ENCODE measurements at regions not wholly inside any gene's neighbourhood (a gene's known extent, or its start where the extent isn't known, plus 50 kb on each side); places are given as distances from the start of the nearest gene placed in this dataset.
"Not testable (repeated sequence)": the region's sequence is repeated elsewhere in the genome, so short reads cannot be mapped to it uniquely, and the experiment has no call there.

DNA sequence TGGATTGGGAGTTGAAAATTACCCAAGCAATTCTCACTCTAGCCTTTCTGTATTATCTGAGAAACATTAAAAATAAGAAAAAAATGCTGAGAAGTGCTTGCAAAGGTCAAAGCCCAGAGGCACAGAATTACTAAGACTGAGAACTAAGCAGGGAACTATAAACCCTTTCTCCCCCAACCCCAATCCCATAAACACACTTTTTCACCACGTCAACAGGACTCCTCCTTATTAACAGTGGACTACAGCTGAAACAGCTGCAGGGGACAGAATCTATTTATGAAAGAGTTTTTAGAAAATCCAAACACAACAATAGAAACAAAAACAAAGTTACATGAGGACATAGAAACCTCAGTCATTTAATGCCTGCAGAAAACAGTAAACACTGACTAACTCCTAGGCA is 984.1 kb downstream of the TRAM1L1 start:
- DNase-seq = no peak

DNA sequence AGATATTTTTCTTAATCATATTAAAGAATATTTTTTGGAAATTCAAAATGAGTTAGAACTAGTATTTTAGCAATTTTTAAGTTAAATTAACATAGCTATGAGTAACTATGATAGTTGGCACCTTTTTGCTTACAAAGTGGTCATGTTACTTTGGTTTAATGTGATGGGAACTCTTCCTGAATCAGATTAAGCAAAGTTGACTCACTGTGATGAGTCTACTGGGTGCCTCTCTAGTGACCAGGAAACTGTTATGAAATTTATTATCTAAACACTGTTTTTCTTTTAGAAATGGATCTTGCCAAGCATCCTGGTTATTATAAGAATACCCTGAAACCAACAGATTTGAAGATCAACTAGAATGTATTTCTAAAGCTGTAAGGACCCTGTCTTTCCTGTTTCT is 985.8 kb downstream of the TRAM1L1 start:
- DNase-seq = no peak

DNA sequence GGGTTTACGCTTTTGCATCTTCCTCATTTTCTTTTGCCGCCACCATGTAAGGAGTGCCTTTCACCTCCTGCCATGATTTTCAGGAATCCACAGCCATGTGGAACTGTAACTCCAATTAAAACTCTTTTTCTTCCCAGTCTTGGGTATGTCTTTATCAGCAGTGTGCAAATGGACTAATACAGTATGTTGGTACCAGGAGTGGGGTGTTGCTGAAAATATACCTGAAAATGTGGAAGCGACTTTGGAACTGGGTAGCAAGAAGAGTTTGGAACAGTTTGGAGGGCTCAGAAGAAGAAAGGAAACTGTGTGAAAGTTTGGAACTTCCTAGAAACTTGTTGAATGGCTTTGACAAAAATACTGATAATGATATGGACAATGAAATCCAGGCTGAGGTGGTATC is 983.9 kb upstream of the NDST4 start:
- not testable (repeated sequence) for DNase-seq

DNA sequence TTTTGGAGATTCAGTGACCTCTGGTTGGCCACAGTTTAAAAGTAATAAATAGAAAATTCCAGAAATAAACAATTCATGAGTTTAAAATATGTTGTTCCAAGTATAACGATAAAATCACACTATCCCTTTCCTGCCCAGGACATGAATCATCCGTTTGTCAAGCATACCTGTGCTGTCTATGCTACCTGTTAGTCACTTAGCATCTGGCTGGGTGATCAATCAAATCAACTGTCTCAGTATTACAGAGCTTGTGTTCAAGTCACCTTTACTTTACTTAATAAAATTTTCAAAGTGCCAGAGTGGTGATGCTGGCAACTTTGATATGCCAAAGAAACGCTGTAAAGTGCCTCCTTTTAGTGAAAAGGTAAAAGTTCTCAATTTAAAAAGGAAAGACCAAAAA is 979.5 kb upstream of the NDST4 start:
- no peak for DNase-seq

DNA sequence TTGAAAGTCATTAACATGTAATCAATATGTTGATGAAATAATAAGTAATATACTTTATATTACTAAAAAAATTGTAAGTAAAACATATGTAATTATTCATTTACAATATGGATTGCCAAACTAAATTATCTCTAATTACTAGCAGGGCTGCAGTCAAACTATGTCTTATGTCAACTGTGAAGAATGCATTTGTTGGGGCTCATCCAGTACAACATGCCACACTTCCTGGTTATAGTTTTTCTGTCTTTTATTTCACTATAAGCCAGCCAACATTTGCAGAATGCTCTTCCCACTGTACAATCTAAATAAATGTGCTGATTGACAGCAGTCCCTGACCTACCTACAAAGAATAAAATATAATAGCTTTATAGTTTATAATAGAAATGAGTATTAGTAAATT is 975.4 kb upstream of the NDST4 start:
- DNase-seq = no peak

DNA sequence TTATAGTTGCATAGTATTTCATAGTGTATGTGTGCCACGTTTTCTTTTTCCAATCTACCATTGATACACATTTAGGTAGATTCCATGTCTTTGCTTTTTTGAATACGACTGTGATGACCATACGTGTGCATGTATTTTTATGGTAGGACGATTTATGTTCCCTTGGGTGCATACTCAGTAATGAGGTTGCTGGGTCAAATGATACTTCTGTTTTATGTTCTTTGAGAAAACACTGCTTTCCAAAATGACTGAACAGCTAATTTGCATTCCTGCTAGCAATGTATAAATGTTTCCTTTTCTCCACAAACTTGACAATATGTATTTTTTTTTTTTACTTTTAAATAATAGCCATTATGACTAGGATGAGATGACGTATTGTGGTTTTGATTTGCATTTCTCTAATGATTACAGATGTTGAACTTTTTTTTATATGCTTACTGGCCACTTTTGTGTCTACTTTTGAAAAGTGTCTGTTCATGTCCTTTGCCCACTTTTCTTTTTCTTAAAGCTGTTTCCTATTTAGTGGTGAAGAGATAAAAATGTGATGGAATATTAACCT is 969.5 kb upstream of the NDST4 start:
- no peak for DNase-seq

DNA sequence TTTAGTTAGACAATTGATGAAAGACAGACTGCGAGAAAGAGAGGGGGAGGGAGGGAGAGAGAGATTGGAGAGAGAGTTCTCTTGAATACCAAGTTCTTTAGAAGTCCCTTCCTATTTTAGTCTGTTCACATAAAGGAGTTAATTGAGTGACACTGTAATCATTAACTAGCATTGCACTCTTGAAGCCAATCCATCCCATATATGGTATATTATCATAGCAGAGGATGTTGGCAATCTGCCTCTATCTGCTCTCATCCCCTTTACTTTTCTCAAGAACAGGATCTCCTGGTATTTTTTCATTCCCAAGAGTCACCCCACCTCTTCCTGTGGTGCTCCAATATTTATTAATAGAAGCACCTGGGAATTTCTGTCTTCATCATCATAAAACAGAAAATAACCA is 959.6 kb upstream of the NDST4 start:
- DNase-seq = no peak

DNA sequence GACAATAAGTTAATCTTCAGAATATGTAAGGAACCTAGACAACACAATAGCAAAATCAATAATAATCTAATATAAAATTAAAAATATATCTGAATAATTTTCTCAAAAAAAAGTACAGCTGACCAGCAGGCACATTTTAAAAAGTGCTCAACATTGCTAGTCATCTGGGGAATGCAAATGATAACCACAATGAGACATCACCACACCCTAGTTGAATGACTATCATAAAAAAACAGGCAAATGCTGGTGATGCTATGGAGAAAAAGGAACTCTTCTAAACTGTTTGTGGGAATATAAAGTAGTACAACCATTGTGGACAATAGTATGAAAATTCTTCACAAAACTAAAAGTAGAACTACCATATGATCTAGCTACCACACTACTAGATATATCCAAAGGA is 956.9 kb upstream of the NDST4 start:
- DNase-seq = no peak

DNA sequence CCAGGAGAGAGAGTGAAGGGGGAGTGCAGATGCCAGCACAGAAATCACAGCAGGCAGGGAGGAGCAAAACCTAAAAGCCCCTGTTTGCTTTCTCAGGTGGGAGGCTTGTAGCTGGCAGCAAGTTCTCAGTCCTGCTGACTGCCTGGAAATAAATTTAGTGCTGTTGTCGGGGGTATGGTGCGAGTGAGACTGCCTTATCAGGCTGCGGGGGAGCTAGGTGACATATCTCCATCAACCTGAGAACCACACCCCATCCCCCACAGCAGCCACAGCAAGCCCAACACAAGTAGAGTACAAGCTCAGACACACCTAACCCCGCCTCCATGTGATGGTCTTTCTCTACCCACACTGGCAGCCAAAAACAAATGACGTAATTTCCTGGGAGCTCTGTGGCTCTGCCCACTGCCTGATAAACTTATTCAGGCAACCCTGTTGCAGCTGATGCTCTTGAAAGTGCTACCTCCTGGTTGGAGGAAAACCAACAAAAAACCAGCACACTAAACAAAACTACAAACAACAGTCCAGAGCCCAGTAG is 953.4 kb upstream of the NDST4 start:
- DNase-seq = no peak

DNA sequence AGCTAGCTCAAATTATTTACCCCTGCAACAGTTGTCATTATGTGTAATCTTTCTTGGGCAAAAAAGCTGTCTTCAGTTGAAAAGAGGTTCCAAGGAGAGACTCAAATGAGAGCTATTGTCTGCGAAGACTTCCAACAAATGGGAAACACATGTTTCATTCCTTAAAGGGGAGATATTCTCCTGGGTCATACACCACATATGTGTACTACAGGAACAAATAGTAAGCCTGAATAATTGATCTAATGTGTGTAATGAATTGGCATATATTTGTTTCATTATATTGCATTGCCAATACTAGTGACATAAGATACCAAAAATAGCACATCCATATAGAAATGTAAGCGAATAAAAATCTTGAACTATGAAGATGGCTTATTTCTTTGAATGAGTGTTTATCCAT is 950.9 kb upstream of the NDST4 start:
- DNase-seq = no peak

DNA sequence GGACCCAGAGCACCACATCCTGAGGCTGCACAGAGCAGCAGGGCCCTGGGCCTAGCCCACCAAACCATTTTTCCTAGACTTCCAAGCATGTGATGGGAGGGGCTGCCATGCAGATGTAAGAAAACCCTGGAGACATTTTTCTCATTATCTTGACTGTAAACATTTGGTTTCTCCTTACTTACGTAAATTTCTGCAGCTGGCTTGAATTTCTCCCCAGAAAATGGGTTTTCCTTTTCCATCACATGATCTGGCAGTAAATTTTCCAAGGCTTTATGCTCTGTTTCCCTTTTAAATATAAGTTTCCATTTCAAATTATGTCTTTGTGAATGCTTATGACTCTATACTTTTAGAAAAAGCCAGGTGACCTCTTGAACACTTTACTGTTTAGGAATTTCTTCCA is 945.9 kb upstream of the NDST4 start:
- no peak for DNase-seq

DNA sequence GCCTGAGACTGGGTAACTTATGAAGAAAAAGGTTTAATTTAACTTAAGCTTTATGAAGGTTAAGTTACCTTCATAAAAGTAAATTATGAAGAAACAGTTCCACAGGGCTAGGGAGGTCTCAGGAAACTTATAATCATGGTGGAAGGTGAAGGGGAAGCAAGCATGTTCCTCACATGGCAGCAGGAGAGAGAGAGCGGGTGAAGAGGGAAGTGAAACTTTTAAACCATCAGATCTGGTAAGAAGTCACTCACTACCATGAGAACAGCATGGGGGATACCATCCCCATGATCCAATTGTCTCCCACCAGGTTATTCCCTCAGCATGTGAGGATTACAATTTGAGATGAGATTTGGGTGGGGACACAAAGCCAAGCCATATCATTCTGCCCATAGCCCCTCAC is 944.7 kb upstream of the NDST4 start:
- DNase-seq = no peak

DNA sequence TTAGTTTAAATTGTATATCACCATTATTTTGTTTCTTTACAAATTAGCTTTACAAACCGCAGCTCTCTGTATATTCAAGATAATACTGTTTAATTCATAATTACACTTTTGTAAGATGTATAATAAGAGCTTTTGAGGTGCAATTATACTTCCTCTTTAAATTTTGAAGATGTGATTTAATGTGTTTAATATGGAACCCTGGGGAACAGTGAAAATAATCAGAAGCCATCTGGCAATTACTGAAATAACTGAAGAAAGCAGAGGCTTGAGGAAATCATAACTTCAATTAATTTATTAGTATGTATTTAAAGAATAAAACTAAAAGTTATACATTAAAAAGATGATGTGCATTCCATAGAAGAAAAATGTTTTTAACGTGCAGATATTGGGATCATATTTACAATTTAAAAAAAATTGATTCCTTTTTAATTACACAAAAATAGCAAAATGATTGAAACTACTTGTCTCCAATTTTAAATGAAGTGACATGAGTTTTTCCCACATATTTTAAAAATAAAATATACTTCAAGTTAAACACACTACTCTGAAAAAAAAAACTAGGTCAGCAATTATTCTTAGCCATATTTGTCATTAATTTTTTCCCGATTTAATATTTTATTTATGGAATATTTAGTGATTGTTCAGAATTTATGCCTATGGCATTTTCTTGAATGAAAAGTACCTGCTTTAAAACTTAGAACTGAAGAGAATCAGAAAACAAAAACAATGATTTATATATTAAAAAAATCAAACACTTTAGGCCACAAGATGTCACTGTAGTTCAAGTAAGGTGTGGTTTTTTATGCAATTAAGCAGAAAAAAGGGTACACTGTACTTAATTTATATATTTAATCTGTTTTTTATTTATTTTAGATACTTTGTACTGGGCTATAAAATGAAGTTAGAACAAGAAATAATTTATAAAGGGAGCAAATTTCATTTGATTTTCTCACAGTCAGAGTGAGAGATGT is 942.7 kb upstream of the NDST4 start:
- no peak for DNase-seq

DNA sequence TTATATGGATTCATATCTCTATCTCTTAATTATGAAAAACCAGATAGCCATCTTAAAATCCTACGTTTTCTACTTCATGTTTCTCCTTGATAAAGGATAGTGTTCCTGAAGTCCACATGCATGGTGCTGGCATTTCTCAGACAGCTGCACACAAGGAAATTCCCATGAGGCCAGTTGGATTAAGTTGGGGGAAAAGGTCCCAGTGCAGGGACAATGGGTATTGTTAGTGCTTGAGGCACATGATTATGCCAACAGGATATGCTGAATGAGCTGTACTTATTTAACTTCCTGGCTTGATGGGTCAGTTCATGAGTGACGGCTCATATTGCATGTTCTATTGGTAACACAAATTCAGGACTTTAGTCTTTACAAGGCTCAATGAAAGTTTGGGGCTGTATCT is 913.9 kb upstream of the NDST4 start:
- DNase-seq = no peak

DNA sequence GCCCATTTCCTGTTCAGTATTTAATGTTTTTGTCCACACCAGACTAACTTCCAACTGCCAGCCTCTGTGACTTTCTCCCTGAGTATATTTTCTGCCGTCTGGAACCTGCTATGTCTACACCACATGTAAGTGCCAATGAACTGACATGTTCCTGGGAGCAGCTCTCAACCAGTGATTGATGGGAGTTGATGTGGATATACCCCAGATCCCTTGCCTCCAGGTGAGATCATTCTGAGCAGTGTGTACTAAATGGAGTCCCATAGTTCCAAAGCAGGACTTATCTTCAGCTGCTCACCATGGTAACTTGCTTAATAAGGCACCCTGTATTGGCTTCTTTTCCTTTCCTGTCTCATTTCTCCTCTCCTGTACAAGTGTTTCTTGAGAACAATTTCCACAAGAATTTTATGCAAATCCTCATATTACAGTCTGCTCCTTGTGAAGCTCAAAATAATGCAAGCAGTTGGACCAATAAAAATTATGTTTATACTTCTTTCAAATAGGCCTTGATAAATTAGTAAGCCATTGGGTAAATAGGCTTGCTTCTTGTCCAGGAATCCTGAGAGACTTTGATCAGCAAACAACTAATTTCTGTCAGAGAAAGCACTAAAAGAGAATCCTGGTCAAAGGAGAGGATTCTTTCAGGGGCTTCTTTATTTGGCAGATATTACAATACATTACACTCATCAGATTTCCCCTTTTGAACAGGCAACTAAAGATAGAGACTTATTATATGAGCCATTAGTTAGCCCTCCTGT is 911.7 kb upstream of the NDST4 start:
- DNase-seq = no peak

DNA sequence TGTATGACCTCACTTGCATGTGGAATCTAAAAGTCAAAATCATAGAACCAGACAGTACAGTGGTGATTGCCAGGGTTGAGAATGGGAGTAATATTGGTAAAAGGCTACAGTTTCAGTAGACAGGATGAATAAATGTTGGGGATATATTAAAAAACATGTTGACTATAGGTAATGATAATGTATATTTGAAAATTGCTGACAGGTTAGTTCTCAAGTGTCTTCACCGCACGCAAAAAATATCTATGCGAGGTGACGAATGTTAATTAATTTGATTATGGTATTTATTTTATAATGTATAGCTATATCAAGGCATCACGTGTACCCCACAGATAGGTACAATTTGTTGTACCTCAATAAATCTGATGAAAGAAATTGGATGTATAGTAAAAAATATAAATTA is 909.6 kb upstream of the NDST4 start:
- DNase-seq = no peak

DNA sequence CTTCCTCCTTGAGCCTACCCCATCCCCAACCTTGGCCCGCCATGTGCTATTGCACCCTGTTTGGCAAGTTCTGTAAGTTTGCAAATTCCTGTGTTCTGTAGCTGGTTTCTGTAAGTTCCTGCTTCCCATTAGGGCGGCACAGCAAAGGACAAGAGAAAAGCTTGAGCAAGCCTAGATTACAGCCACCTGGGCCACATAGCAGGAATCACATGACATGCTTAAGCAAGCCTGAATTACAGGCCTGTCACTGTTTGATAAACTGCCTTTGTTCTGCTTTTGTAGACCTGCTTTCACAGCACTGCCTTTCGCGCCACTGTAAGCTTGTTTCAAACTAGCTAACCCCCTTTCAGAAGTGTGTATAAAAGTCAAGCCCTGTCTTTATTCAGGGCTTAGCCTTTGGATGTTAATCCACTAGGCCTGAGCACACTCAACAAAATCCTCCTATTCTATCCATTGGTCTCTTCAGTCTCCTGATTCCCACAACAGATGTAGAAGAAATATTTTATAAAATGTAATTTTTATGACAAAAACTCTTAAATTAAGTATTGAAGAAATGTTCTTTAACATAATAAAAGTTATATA is 906.8 kb upstream of the NDST4 start:
- DNase-seq = no peak

DNA sequence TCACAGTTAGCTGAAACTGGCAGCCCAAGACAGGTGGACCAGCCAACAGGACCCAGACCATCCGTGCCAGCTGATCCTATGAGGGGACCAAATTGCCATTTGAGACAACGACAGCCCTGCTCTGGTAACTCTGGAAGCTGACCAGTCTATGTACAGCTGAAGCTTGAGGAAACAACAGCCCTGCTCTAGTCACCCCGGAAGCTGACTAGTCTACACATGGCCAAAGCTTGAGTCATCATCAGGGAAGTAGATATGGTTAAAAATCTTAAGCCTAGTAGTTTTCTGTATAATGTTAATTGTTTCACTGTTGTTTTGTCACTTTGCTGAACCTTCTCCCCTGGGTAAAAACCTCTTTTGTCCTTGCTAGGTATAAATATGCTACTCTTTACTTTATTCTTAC is 905.4 kb upstream of the NDST4 start:
- DNase-seq = no peak

DNA sequence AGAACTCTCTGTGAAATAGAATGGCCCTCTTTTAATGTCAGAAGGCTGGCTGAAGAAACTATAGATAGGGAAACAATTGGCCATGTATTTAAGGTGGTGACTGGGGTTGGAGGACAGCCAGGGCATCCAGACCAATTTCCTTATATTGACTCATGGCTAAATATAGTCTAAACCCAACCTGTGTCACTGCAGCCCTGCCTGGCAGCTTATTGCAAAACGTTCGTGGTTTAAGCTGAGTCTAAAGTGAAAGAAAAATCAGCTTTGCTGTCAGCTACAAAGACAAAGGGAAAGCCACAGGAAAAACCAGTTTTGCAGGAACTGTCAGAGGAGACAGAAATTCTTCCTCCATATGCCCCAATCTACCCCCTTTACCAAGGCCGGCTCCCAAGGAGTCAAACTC is 902.8 kb upstream of the NDST4 start:
- DNase-seq = no peak

DNA sequence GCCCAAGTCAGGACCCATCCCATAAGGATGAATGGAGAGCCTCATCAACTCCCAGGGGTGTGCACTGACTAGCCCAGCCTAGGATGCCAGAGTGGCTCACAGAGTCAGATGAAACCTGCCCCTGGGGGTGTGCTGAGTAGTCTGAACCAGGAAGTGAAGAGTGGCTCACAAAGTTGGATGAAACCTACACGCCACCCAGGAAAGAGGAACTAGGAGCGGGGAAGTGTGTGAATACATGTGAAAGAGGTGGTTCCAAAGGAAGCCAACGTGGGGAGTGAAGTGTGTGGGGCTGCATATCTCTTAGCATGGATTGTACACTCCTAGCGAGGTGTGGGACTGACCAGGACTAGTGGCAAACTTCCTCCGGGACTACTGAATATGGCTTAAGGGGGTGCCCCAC is 902.1 kb upstream of the NDST4 start:
- no peak for DNase-seq

DNA sequence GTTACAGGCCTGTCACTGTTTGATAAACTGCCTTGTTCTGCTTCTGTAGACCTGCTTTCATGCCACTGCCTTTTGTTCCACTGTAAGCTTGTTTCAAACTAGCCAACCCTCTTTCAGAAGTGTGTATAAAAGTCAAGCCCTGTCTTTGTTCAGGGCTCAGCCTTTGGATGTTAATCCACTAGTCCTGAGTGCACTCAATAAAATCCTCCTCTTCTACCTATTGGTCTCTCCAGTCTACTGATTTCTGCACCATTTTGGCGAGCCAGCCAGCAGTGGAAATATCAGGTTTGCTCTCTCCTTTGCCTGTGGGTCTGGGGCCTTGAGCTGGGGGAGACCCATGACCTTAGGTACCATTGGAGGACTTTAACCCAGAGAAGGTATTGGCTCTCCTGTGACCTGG is 901.6 kb upstream of the NDST4 start:
- DNase-seq = no peak

DNA sequence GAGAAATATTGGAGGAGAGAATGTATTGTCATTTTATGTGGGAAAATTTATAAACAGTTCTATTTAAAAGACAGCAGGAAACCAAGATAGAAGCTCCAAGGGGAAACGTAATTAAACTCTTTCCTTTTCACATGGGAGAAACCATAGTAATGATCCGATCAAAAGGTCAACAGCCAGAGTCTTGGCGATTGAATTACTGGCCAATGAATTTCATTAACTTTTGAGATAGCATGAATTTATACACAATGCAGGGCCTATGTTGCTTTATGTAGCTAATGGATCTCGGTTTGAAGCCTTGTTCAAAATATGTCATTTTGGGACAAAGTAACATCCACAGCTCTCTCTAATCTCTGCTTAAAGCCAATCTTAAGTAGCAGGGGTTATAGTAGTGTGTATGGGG is 897.5 kb upstream of the NDST4 start:
- DNase-seq = no peak

DNA sequence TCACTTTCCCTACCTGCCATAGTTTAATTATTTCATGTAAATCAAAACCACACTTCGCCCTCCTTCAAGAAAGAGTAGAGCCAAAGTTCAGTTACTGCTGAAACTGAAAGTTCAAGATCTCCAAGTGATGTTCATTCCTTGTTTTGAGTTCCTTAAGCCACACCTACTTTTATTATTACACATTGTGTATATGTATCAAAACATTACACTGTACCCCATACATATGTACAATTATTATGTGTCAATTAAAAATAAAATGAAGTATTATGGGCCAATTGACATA is 892.3 kb upstream of the NDST4 start:
- no peak for DNase-seq
